SK-N-SH treated with all-trans-retinoic acid at 6 μM for 48 hours (cell line): ENCODE measurements at regions not wholly inside any gene's neighbourhood (a gene's known extent, or its start where the extent isn't known, plus 50 kb on each side); places are given as distances from the start of the nearest gene placed in this dataset.

Experiments
- ARNTL ChIP-seq: fragments of 450-650 bp; formaldehyde crosslinking; IDR thresholded peaks from 2 replicates; pipeline ENCODE4 v1.5.0; 2020; ENCODE audit warnings: low read depth, mild to moderate bottlenecking, moderate library complexity, borderline replicate concordance
- BACH2 ChIP-seq: fragments of 250-450 bp; sonication (Bioruptor Pico); IDR thresholded peaks from 2 replicates; pipeline ENCODE4 v1.9.0; 2021; ENCODE audit warnings: mild to moderate bottlenecking, borderline replicate concordance
- CREB5 ChIP-seq: fragments of 250-450 bp; sonication (Bioruptor Pico); IDR thresholded peaks from 2 replicates; pipeline ENCODE4 v1.5.1; 2020; ENCODE audit warnings: low read depth, mild to moderate bottlenecking, moderate library complexity
- ESRRG ChIP-seq: fragments of 250-450 bp; sonication (Bioruptor Pico); IDR thresholded peaks from 2 replicates; pipeline ENCODE4 v1.6.1; 2021; ENCODE audit warnings: mild to moderate bottlenecking
- PATZ1 ChIP-seq: fragments of 250-450 bp; sonication (Bioruptor Pico); IDR thresholded peaks from 2 replicates; pipeline ENCODE4 v1.8.0; 2020; ENCODE audit warnings: mild to moderate bottlenecking, moderate library complexity, borderline replicate concordance
- PPARA ChIP-seq: fragments of 250-450 bp; sonication (Bioruptor Pico); IDR thresholded peaks from 2 replicates; pipeline ENCODE4 v1.5.0; 2020; ENCODE audit warnings: mild to moderate bottlenecking, borderline replicate concordance
- RARB ChIP-seq: fragments of 250-450 bp; sonication (Bioruptor Pico); IDR thresholded peaks from 2 replicates; pipeline ENCODE4 v1.8.0; 2021; ENCODE audit warnings: mild to moderate bottlenecking, moderate library complexity
- TCF4 ChIP-seq: fragments of 250-450 bp; sonication (Bioruptor Pico); IDR thresholded peaks from 2 replicates; pipeline ENCODE4 v1.8.0; 2021; ENCODE audit warnings: mild to moderate bottlenecking, moderate library complexity, borderline replicate concordance
- ZFP3 ChIP-seq: fragments of 250-450 bp; sonication (Bioruptor Pico); IDR thresholded peaks from 2 replicates; pipeline ENCODE4 v1.5.0; 2020; ENCODE audit warnings: mild to moderate bottlenecking, moderate library complexity
- ZFP30 ChIP-seq: fragments of 450-650 bp; formaldehyde crosslinking; IDR thresholded peaks from 2 replicates; pipeline ENCODE4 v1.5.0; 2022; ENCODE audit warnings: mild to moderate bottlenecking, moderate library complexity
- ZNF565 ChIP-seq: fragments of 450-650 bp; formaldehyde crosslinking; conservative IDR thresholded peaks from 2 replicates; pipeline ENCODE4 v1.5.0; 2020; ENCODE audit warnings: low read depth, mild to moderate bottlenecking, moderate library complexity
- ZNF70 ChIP-seq: fragments of 450-650 bp; formaldehyde crosslinking; IDR thresholded peaks from 2 replicates; pipeline ENCODE4 v1.5.0; 2020; ENCODE audit warnings: mild to moderate bottlenecking, moderate library complexity
- TF ChIP-seq, protein P1 (sequence below): fragments of 250-450 bp; sonication (Bioruptor Pico); IDR thresholded peaks from 2 replicates; pipeline ENCODE4 v1.8.0; 2021; ENCODE audit warnings: low read depth, mild to moderate bottlenecking, moderate library complexity, borderline replicate concordance
- TF ChIP-seq, protein P2 (sequence below): fragments of 250-450 bp; sonication (Bioruptor Pico); IDR thresholded peaks from 2 replicates; pipeline ENCODE4 v1.5.0; 2020; ENCODE audit warnings: mild to moderate bottlenecking, moderate library complexity

- TF ChIP-seq PATZ1 (CRISPR knock-in tag) (no peak), TCF4 (CRISPR knock-in tag) (no peak), CREB5 (CRISPR knock-in tag) (no peak), BACH2 (CRISPR knock-in tag) (no peak), ZNF565 (CRISPR knock-in tag) (no peak), ZNF70 (no peak), RARB (CRISPR knock-in tag) (no peak), ARNTL (no peak), PPARA (CRISPR knock-in tag) (no peak), ESRRG (CRISPR knock-in tag) (no peak), ZFP3 (CRISPR knock-in tag) (no peak), ZFP30 (CRISPR knock-in tag) (no peak)
- TF ChIP-seq, protein P1, sequence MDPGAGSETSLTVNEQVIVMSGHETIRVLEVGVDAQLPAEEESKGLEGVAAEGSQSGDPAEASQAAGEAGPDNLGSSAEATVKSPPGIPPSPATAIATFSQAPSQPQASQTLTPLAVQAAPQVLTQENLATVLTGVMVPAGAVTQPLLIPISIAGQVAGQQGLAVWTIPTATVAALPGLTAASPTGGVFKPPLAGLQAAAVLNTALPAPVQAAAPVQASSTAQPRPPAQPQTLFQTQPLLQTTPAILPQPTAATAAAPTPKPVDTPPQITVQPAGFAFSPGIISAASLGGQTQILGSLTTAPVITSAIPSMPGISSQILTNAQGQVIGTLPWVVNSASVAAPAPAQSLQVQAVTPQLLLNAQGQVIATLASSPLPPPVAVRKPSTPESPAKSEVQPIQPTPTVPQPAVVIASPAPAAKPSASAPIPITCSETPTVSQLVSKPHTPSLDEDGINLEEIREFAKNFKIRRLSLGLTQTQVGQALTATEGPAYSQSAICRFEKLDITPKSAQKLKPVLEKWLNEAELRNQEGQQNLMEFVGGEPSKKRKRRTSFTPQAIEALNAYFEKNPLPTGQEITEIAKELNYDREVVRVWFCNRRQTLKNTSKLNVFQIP (CRISPR knock-in tag), result no peak
- TF ChIP-seq, protein P2, sequence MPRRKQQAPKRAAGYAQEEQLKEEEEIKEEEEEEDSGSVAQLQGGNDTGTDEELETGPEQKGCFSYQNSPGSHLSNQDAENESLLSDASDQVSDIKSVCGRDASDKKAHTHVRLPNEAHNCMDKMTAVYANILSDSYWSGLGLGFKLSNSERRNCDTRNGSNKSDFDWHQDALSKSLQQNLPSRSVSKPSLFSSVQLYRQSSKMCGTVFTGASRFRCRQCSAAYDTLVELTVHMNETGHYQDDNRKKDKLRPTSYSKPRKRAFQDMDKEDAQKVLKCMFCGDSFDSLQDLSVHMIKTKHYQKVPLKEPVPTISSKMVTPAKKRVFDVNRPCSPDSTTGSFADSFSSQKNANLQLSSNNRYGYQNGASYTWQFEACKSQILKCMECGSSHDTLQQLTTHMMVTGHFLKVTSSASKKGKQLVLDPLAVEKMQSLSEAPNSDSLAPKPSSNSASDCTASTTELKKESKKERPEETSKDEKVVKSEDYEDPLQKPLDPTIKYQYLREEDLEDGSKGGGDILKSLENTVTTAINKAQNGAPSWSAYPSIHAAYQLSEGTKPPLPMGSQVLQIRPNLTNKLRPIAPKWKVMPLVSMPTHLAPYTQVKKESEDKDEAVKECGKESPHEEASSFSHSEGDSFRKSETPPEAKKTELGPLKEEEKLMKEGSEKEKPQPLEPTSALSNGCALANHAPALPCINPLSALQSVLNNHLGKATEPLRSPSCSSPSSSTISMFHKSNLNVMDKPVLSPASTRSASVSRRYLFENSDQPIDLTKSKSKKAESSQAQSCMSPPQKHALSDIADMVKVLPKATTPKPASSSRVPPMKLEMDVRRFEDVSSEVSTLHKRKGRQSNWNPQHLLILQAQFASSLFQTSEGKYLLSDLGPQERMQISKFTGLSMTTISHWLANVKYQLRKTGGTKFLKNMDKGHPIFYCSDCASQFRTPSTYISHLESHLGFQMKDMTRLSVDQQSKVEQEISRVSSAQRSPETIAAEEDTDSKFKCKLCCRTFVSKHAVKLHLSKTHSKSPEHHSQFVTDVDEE (CRISPR knock-in tag), result no peak
These were observed 180.8 kb downstream of the SPRY1 start for GRCh38 chr4:123577225-123577906.
